GM18508 (cell line): ENCODE measurements at regions not wholly inside any gene's neighbourhood (a gene's known extent, or its start where the extent isn't known, plus 50 kb on each side); places are given as distances from the start of the nearest gene placed in this dataset.
"Not testable (repeated sequence)": the region's sequence is repeated elsewhere in the genome, so short reads cannot be mapped to it uniquely, and the experiment has no call there.

ENCODE experiments used
- ATAC-seq: cut with Tn5 transposase; IDR thresholded peaks from one replicate; pipeline ENCODE4 v1.9.1; 2021; ENCODE audit warnings: moderate number of reproducible peaks; ENCODE audit not compliant: insufficient read depth, unreplicated experiment

GRCh38 chr1:66455446-66455845 is 78.5 kb upstream of the SGIP1 start:
- no peak for ATAC-seq

DNA sequence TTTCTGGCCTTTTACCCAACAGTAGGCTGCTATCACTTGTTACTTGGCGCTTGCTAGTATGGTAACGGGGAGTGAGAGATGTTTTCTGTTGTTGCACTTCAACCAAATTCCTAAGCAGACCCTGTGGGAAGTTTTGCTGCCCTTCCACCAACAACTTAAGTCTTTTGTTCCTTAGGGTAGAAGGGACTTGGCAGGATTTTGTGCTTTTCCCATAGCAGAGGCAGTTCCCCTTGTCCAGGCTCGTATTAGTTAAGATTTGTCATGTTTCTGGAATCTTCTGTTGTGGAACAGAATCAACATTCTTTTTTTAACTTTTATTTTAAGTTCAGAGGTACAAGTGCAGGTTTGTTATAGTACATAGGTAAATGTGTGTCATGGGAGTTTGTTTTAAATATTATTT is 73.2 kb upstream of the SGIP1 start:
- ATAC-seq, result no peak

GRCh38 chr1:66462313-66462712 is 71.6 kb upstream of the SGIP1 start:
- ATAC-seq, result no peak

DNA sequence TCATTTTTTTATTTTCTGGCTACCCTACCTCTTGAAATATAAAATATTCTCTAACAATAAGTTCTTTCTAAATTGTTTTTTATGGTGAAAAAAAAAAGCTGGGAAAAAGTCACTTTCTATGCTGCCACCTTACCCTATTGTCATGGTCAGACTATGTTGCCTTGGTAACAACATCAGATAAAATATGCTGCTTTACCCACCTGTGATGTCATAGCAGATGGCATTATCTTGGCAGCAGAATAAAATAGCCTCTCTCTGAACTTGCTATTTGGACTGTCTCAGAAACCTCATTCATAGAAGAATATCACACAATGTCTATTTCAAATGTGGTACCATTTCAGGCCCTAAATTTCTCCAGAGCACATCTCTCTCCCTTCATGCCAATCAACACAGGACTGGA is 69.6 kb upstream of the SGIP1 start:
- no peak for ATAC-seq

DNA sequence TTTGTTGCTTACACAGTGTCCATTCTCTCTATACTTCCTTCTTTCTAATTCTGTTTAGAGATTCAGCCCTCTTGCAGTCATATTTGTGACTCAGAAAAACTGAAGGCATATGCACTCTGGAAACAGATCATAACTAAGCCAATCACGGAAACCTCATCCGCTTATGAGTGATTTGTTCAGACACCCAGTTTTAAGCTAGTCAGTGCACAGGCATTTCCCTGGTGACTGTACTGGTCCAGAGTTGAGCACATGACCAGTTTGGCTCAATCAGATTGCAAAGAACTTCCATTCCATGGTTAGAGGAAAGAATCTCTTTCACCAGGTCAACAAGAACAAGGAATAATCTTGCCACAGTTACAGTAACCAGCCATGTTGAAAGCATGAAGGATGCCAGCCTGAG is 69.2 kb upstream of the SGIP1 start:
- ATAC-seq, result no peak

GRCh38 chr1:66466695-66467094 is 67.3 kb upstream of the SGIP1 start:
- not testable (repeated sequence) for ATAC-seq

DNA sequence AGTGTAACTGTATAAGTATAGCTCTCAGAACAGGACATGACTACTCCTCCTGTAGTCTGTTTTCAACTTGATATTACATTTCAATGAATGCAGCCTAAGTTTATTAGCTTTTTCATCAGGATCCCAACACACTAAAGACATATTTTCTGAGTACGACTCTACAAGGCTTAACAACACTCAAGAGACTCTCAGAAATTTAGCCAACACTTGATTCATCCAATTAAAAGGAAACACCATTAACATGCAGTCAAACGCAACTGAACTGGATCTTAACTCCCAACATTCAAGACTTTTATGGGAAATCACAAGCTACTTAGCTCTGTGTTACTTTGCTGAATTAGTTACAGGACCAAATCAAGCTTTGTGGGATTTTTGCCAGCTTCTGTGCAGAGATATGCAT is 65.2 kb upstream of the SGIP1 start:
- no peak for ATAC-seq

DNA sequence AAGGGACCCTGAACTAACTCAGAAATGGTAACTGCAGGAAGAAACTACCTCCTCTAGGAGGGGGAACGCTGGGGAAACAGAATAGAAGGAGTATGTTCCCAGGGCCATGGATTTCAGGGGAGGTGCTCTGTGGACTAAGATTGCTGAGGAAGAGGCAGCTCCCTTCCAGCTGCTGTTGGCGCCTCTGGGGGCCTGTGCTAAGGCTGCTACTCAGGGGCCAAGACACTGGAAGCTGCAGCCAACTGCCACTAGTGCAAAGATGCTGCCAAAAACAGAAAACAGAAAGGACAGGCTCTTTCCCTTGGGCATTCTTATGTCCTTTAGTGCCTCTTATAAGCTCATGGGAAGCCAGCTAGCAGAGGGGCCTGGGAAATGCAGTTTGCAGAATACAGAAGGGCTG is 58.0 kb upstream of the SGIP1 start:
- ATAC-seq, result no peak

DNA sequence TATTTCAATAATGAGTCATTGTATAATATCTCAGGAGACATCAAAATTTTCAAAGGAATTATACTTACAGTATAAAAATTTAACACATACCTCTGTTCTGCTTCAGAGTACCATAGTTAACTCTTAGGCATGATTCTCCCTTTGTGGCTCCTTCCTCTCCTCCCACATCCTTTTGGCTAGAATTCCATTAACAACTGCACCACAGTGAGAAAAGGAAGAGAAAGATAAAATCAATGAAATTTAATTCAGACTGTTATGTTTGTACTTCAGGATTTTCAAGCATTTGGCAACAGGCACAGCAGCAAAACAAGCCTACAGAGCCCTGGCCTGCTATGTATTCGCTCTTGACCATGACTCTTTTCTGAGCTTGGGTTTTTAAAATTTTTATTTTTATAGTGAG is 57.2 kb upstream of the SGIP1 start:
- no peak for ATAC-seq

DNA sequence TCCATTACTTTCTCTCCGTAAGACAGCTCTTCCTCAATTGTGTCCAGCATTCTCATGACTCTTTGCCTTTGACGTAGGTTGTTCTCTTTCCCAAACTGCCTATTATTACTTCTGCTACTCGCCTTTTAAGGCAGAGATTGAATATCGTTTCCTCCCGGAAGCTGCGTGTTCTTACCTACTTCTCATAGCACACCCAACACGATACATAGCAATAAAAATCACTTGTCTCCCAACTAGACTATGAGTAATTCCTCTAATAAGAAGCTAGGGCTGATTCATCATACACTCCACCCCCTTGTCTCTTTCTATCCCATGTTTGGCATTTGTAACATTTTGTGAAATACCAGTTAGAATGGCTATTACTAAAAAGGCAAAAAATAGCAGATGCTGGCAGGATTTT is 55.8 kb upstream of the SGIP1 start:
- ATAC-seq, result no peak

GRCh38 chr1:66480162-66480561 is 53.8 kb upstream of the SGIP1 start:
- ATAC-seq, result no peak

- ATAC-seq, result not testable (repeated sequence)
Observed at GRCh38 chr1:66481215-66481614, 52.7 kb upstream of the SGIP1 start.
